Astrocyte (in vitro differentiated cells and primary cell): ENCODE measurements at regions not wholly inside any gene's neighbourhood (a gene's known extent, or its start where the extent isn't known, plus 50 kb on each side); places are given as distances from the start of the nearest gene placed in this dataset.

Experiments used
- EZH2 ChIP-seq: IDR thresholded peaks from 2 replicates; pipeline ENCODE4 v1.6.1; 2012; ENCODE audit warnings: mild to moderate bottlenecking, low read length, inconsistent platforms; ENCODE audit not compliant: insufficient read depth
- TF ChIP-seq, protein P1 (sequence below): IDR thresholded peaks from 2 replicates; pipeline ENCODE4 v1.5.1; 2011; ENCODE audit warnings: low read depth, mild to moderate bottlenecking, inconsistent platforms, low read length, moderate library complexity; ENCODE audit not compliant: insufficient read depth

DNA sequence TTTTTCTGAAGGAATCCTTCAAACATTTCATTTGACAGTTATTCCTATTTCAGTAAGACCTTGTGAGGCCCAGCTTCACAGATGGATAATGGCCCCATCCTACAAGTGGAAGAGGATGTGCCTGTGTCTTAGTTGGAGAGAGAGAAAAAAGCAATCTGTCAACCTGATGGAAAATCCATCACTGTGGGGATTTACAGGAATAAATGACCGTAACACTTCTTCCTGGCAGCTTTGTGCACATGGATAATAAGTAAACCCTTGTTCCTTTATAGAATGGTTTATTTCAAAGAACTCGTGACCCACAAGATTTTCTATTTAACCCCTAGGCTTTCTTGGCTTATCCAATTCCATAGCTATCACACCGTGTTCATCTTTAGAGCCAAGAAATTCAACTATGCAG is 121.4 kb upstream of the PCED1B start:
- TF ChIP-seq, protein P1, sequence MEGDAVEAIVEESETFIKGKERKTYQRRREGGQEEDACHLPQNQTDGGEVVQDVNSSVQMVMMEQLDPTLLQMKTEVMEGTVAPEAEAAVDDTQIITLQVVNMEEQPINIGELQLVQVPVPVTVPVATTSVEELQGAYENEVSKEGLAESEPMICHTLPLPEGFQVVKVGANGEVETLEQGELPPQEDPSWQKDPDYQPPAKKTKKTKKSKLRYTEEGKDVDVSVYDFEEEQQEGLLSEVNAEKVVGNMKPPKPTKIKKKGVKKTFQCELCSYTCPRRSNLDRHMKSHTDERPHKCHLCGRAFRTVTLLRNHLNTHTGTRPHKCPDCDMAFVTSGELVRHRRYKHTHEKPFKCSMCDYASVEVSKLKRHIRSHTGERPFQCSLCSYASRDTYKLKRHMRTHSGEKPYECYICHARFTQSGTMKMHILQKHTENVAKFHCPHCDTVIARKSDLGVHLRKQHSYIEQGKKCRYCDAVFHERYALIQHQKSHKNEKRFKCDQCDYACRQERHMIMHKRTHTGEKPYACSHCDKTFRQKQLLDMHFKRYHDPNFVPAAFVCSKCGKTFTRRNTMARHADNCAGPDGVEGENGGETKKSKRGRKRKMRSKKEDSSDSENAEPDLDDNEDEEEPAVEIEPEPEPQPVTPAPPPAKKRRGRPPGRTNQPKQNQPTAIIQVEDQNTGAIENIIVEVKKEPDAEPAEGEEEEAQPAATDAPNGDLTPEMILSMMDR: no peak
- TF ChIP-seq EZH2: no peak
